Inflammatory macrophage (primary cell): ENCODE measurements at regions not wholly inside any gene's neighbourhood (a gene's known extent, or its start where the extent isn't known, plus 50 kb on each side); places are given as distances from the start of the nearest gene placed in this dataset.
"Not testable (repeated sequence)": the region's sequence is repeated elsewhere in the genome, so short reads cannot be mapped to it uniquely, and the experiment has no call there.

Experiments used
- DNase-seq, 2 donors: peaks; one replicate each; pipeline ENCODE4 v3.0.0-alpha.2; 2020 to 2022

DNA sequence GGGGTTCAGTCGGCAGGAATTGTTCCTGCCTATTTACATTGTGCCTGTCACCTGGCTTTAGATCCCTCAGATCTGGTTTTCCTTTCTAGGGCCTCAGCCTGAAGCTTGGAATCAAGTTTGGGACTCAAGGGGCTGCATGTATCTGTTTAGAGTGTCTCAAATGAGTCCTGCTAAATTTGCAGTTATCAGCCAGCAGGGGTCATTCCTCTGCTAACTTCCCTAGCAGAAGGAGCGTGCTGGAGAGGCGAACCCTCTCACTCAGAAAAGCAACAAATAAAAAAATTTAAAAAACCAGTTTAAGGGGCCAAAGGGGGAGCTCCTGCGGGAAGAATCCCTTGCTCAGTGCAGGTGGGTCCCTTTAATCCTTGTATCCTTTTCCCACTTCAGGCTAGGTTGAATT, 1220.2 kb downstream of the JRKL start:
- no peak for DNase-seq

DNA sequence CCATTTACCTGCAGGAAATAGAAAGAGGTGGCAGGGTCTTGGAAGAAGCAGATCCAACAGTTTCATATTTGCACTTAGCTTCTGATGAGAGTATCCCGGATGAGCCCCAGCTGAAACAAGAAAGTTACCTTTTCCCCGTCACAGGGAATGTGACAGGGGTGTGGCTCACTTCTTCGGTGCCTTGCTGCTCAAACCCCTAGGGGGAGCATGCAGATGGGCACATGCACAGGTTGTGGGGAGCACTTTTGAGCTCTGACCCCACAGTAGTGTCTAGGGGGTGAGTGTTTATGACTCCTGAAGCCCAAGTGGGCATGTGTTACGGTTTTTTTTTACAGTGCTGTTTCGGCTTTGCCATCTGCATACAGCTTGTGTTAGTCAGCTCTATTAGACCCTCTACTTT, 1221.0 kb downstream of the JRKL start:
- DNase-seq, result no peak

DNA sequence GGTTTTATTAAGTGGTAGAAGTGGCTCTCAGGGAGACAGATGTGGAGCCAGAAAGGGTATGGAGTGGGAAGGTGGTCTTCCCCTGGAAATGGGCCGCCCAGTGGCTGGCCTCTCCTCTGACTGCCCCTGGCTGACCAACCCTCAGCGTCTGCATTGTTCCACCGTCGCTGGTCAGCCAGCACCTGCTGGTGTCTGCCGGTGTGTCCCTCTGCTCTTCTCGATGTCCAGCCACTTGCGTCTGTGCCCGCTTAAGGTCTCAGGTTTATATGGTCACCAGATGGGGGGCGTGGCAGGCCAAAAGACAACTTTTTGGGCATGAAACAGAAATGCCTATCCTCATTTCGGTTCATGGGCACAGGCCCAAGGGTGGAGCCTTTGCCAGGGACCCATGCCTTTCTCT, 1221.5 kb downstream of the JRKL start:
- no peak for DNase-seq

DNA sequence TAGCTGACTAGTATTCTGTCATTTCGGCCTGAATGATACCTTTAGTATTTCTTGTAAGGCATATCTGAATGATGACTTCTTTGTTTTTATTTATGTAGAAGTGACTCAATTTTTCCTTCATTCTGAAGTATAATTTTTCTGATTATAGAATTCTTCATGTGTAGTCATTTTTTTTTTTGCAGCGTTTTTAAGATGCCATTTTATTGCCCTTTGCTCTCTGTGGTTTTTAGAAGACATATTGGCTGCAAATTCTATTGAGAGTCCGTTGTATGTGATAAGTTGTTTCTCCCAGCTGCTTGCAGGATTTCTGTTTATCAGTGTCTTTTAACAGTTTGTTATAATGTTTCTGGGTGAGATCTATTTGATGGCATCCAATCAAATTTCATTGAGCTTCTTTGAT, 1224.8 kb downstream of the JRKL start:
- no peak for DNase-seq

DNA sequence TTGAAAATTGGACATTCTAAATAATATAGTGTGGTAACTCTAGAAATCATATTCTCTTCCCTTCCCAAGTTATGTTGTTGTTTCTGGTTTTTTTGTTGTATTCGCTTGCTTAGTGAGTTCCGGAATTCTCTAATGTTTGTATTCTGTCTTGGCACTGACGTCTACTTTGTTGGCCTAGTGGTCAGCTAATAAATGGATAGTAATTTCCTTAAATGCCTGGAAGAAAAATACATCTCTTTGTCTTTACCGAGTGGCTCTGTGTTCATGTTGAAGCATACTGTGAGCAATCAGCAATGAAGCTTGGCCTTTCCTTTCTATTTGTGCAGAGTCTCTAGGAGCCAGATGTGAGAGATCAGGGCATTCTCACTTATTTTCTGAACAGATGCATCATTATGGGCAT, 1225.7 kb downstream of the JRKL start:
- DNase-seq, result no peak

DNA sequence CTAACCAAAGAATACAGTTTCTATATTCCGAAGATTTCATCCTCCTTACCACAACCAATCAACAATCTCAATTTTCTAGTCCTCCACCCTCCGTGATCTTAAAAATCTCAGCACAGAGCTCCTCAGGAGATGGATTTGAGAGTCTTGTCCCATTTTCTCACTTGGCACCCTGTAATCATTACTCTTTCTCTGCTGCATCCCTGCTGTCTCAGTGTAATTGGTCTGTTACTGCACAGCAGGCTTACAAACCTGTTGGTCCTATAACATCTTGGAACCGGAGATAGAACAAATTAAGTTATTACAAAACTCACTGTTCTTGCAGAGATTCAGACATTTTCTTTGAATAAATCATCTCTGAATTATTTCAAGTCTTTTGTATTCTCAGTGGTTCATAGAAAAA, 1227.2 kb downstream of the JRKL start:
- DNase-seq, result no peak

DNA sequence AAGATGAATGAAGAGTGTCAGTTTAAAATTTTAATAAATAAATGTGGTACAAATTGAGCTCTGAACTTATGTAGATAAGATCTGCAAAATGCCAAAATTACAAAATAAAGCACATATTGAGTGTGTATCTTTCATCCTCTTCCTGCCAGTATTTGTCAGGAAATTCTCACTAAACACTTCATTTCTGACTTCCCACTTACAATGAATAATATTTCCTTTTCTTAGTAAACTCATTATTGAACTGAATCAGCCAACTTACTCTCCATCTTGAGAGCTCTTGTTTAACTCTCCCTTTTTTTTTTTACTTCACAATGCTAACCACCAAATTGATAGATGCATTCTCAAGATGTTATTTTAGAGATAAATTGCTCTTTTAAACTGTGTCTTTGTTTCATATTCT, 1230.2 kb downstream of the JRKL start:
- DNase-seq, result no peak

DNA sequence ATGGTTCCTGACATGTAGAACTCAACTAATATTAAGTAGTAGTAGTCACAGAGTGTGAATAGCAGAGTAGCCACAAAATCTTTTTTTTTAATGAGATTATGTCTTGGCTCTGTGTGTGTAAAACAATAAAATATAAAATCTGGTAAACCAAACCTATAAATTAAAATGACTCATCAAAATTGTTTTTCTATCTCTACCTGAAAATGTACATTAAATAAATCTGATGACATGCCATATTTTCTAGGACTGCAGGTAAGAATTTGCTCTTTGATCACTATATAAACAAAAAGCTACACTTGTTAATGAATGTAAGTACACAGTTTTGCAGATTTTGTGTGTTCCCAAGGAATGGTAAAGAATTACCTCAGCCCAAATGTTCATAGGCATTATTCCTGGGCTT, 1231.5 kb downstream of the JRKL start:
- no peak for DNase-seq

DNA sequence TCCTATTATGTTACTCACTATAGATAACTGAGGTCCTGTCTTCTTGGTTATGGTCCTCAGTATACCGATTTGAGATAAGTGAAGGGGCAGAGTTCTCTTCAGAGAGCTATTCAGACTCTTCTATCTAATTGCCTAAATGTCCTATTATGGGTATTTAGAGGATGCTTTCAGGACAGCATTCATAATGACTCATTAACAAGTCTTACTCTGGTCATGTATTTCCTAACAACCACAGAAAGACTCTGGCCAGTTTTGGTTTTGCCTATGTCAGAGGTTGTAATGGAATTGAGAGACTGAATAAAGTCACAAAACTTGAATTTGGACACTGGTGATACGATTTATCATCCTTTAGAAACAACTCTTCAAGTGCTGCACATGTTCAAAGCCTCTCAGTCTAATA, 1233.0 kb downstream of the JRKL start:
- no peak for DNase-seq

DNA sequence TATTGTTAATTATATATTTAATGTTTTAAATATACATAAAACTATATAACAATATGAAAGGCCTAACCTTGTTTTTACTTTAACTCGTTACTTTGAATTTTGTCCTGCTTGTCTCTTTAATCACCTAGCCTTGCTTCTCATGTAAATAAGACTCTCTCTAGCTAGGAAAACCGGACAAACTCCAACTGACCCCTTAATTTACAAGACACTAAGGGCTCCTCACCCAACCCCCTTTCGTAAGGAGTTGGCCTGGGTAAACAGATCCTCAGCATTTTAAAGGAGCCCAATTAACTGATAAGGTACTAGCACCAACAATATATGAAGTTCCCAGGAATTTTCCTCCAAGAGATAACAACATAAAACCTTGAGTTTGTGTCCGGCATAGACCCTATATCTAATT, 1246.9 kb downstream of the JRKL start:
- DNase-seq, result not testable (repeated sequence)

DNA sequence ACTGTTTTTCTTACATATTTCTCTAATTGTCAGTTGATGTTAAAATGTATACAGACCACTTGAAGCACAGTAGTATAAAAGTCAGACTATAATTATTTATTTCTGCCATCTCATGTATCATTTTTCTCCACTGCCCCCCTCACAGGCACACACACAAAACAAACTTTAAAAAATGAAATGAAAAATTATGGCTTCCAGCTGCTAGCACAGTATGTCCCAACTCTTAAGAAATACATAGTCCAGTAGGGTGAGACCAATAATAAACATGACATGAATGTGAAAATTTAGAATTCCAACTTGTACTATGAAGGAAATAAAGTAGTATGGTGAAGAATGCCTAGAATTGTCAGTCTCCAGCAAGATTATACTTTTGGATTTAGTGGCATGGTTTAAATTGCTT, 1247.9 kb downstream of the JRKL start:
- DNase-seq, result no peak

DNA sequence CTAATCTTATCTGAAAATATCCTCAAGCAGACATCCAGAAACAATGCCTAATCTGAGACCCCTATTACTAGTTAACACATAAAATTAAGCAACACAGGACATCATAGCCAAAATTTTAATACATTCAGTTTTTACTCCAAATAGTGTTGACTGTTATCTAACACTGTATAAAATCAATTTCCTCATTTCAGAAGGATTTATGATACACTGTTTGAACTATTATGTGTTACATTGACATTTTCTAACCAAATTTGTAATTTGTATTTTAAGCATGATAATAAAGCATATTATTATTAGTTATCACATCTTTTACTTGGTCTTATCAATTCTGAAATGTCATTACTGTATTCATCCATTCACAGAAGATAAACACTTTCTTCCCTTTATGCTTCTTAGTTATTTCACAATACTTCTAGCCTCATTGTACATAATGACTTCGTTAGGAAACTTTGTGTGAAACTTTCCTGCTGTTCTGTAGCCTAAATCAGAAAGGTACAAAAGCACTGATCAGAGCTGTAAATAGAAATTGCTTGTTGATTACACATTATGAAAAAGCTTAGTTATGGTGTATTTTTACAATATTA, 1248.9 kb downstream of the JRKL start:
- DNase-seq, result no peak

DNA sequence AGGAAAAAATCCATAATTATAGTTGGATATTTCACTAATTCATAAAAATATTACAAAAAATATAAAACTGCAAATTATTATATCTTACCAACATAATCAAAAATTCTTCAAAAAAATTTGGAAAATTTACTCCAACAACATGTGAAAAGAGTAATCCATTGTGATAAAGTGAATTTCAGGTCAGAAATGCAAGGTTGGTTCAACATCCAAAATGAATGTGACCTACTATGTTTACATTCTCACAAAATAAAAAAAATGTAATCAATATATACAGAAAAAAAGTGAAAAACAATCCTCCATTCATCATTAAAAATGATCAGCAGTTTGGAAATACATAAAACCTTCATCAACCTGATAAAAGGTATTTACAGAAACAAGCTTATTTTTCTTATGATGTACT, 1252.2 kb downstream of the JRKL start:
- no peak for DNase-seq

DNA sequence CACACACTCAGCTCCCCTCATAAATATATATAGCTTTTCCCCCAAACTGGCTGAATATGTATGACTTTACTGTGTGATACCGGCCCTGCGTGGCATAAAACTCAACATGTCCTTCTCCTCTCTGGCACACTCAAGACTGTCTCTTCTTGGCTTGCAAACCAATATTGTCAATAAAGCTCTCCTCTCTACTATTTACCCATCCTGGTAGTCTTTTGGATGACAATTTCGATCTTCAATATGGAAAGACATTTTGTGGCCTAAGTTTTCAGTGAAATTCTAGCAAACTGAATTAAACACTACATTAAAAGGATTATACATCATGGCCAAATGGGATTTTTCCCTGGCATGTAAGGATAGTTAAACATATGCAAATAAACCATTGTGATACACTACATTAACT, 1255.9 kb downstream of the JRKL start:
- no peak for DNase-seq

DNA sequence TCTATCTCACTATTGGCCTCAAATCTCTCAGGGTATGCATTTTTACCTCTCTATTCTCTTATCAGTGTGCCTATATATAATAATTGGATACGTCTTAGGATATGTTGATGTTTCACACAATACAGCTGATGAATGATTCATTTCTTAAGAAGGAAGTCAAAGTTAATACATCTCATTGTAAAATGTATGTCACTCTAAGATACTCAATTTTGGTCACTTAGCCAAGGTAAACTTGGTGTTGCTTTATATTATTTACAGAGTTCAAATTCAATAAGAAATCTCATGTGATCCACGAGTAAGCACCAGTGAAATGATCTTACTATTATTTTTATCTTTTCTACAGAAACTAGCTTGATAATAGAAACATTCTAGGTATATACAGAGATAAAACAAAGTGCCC, 1266.5 kb downstream of the JRKL start:
- DNase-seq, result no peak

DNA sequence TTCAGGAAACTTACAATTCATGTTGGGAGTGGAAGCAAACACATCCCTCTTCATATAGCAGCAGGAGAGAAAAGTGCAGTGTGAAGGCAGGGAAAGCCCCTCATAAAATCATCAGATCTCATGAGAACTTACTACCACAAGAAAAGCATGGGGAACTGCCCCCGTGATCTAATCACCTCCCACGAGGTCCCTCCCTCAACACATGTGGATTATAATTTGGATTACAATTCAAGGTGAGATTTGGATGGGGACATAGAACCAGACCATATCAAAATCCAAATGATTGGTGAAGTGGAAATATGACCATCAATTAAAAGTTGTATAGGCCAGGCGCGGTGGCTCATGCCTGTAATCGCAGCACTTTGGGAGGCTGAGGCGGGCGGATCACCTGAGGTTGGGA, 1268.0 kb downstream of the JRKL start:
- DNase-seq, result no peak

DNA sequence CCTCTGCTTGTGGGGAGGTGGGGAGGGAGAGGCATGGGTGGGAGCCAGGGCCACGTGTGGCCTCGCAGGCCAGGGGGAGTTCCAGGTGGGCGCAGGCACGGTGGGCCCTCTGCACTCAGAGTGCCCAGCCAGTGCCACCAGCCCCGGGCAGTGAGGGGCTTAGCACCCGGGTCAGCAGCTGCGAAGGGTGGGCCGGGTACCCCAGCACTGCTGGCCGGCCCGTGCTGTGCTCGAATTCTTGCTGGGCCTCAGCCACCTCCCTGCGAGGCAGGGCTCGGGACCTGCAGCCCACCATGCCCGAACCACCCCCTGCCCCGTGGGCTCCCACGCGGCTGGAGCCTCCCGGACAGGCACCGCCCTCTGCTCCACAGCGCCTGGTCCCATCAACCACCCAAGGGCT, 1277.2 kb downstream of the JRKL start:
- DNase-seq, result no peak

DNA sequence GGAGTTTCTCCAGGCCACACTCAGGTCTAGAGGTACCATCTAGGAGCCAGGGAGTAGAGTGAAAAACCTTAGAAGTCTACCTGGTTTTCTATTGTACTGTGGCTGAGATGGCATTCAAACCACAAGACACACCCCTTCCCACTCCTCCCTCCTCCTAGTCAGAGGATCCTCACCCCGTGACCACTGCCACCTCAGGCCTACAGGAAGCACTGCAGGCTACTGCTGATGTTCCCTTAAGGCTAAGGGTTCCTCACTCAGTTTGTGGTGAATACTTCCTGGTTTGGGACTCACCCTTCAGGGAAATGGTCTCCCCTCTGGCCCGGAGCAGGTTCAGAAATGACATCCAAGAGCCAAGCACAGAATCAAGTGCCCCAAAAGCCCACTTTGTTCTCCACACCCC, 1293.9 kb downstream of the JRKL start:
- no peak for DNase-seq

DNA sequence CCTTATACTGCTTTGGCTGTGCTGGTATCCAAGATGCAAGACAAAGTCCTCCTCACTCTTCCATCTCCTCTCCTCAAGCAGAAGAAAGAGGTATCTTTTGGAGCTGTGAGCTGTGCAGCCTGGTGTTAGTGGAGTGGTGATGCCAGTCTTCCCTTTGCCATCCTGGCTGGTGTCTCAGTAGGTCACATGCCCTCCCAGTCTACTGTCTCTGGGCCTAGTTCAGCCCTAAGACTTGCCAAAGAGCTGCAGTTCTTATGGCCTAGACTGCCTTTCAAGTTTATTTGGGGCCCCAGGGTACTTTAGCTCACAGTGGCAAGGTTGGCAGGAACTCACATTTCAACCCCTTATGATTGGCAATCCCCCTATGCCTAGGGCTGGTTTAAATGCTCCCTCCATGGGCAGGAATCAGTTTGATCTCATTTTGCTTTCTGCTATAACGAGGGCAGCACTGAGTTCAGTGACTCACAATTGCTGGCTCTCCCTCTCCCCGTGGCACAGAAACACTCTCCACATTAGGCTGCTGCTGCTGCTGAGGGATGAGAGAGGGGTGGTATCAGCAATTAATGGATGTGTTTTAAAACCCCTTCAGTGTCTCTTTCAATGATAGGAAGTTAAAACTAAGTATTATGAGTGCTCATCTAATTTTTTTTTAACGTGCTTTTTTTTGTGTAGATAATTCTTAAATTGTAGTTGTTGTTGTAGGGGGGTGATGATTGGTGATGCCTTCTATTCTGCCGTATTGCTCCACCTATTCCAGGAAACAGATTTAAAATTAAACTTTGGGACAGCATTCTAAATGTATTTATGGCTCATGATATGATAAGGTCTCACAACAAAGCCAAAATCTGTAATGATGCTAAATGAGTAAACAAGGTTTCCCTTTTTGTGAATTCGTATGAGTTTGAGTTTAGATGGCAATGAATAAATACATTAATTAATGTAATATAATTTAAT, 1295.0 kb downstream of the JRKL start:
- no peak for DNase-seq

DNA sequence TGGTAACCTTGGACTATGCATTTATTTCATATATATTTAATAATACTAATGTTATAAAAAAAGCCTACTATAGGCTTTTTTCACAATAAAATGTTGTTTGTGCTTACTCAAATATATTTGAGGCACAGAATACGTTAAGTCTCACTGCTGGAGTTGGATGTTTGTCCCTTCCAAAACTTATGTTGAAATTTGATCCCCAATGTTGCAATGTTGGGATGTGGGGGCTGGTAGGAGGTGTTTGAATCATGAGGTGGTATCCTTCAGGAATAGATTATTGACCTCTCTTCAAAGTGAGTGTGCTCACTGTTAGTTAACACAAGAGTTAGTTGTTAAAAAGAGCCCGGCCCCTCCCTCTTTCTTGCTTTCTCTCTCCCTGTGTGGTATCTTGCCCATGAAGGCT, 1295.9 kb downstream of the JRKL start:
- no peak for DNase-seq

DNA sequence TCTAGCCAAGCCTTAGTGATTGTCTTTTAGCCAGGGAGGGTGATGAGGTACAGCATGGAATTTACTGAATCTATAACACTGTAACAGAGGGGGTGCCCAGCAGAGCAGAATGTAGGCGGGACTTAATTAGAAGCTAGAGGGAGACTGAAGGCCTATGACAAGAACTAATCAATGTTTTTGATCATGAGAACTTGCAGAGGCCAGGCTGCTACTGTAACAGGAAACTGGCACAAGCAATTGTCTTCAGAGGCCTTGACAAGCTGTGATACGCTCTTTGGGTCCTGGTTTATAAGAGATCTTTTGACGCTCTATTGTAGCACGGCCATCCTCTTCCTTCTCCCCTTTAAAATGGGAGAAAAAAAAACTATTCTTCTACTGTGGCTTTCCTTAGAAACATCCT, 1297.3 kb downstream of the JRKL start:
- DNase-seq, result no peak

DNA sequence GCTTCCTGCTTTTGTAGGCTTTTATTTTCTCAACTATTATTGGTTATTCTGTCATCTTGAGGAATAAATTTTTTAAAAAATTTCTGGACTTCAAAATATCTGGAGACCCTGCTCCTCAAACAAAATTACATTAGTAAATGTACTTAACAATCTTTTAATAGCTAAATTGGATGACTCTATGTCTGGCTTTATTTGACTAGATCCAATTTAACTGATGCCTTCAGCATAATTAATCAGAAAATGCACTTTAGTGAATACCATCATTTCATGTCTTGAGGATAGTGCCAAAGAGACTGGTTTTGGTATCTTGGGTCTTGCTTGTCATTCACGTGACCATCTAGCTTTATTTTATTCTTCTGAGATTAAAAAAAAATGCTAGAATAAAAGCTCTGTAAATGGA, 1301.2 kb downstream of the JRKL start:
- DNase-seq, result no peak

DNA sequence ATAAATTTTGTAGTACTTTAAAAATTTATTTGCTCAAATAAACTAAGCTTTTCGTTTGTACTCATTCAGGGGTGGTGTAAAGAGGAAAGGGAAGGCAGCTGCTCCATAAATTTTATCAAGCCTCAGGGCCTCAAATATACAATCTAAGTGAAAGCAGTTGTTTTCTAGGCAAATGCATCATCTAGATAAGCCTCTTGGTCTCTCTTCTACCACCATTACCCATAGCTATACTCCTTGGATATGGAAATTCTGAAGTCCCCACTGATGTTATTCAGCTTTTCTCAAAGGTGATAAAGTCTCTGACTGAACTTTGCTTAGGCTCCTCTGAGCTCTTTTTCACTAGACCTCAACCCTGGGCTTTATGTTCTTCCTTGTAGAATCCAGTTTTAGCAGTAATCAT, 1313.1 kb downstream of the JRKL start:
- DNase-seq, result no peak

DNA sequence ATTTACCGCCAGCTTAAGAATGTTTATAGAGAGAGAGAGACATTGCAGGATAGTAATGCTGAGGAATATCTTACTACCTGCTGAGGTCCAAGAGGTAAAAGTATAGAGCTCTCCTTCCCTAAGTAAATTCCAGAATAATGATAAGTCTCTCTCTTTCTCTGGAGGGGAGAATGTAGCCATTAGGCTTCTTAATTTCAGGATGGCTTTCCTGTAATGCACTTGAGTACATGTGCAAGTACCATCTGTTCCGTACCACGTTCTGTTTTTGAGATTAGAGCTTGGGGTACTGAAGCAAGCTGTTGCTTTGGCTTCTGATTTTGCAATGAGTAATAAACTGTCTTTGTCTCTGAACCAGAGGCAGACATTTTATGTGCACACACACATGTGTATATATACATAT, 1314.0 kb downstream of the JRKL start:
- no peak for DNase-seq

DNA sequence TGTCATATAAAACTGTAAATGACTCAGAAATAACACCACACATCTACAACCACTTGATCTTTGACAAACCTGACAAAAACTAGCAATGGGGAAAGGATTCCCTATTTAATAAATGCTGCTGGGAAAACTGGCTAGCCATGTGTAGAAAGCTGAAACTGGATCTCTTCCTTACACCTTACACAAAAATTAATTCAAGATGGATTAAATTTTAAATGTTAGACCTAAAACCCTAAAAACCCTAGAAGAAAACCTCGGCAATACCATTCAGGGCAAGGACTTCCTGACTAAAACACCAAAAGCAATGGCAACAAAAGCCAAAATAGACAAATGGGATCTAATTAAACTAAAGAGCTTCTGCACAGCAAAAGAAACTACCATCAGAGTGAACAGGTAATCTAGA, 1315.3 kb upstream of the CNTN5 start:
- not testable (repeated sequence) for DNase-seq
